ENCODE measurements at regions not wholly inside any gene's neighbourhood (a gene's known extent, or its start where the extent isn't known, plus 50 kb on each side); places are given as distances from the start of the nearest gene placed in this dataset.

DNA sequence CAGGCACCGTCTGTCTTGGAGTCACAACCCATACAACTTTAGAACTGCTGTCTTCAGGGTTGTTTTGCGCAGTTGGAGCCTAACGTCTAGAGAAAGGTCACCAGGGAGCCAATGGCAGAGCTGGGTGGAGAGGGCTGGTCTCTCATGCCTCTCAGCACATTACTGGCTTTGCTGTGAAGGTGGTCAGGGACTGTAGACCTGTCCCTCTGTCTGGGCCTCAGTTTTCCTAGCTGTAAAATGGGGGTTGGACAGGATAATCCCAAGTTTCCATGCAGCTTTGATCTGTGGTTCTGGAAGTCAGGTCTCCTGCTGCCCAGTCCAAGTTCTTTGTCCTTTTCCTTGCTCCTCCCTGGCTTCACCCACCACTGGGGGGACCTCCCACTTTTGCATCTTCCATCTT lies 52.2 kb upstream of the EPB41L1 start:
- no peak for DNase-seq (ENCODE audit: low read depth)
- H3K27me3 ChIP-seq (ENCODE audit: control insufficient read depth, insufficient read depth, low read length), result no peaks in the 10 kb centered on the region
- TF ChIP-seq, protein P1, sequence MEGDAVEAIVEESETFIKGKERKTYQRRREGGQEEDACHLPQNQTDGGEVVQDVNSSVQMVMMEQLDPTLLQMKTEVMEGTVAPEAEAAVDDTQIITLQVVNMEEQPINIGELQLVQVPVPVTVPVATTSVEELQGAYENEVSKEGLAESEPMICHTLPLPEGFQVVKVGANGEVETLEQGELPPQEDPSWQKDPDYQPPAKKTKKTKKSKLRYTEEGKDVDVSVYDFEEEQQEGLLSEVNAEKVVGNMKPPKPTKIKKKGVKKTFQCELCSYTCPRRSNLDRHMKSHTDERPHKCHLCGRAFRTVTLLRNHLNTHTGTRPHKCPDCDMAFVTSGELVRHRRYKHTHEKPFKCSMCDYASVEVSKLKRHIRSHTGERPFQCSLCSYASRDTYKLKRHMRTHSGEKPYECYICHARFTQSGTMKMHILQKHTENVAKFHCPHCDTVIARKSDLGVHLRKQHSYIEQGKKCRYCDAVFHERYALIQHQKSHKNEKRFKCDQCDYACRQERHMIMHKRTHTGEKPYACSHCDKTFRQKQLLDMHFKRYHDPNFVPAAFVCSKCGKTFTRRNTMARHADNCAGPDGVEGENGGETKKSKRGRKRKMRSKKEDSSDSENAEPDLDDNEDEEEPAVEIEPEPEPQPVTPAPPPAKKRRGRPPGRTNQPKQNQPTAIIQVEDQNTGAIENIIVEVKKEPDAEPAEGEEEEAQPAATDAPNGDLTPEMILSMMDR (IDR thresholded peaks at IDR 0.05; ENCODE audit: insufficient read depth, low read length, severe bottlenecking), result no peak
- H3K4me3 ChIP-seq (ENCODE audit: low read depth, low read length), result no peak overlapping the region
- FAIRE-seq, result no peak
- H3K36me3 ChIP-seq (ENCODE audit: control insufficient read depth, insufficient read depth, low read length), result no peaks in the 10 kb centered on the region

DNA sequence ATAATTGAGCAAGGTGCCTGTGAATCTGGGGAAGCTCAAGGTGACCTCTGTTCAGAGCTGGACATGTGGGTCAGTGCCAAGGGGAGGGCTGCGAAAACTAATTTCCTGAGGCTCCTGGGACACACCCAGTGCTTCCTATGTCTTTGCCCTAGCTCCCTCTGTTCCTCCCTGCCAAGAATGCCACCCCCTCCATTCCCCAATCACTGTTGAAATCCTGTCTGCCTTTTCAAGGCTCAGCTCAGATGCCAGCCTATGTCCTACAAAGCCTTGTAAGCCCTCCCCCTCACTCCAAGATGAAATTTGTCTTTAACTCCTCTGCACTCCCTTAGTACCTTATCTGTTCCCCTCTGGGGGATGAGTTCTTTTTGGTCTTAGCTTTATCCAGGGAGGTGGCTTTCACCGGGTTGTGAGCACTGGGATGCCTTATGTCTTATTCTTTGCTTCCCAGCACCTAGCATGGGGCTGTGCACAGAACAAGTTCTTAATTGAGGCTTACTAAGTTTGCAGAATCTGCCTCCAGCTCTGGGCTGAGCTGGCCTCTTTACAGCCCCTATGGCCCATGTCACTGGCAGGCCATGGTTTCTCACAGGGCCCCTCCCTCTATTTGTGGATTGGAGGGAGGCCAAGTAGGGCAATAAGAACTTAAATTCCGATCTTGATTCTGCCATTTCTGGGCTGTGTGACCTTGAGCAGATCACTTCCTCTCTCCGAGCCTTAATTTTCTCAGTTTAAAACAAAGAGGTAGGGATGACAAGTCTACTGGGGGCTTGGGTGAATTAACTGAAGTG lies 51.5 kb upstream of the EPB41L1 start:
- TF ChIP-seq, protein P1 (IDR thresholded peaks at IDR 0.05; ENCODE audit: insufficient read depth, low read length, severe bottlenecking), result no peak
- FAIRE-seq (no peak), DNase-seq (ENCODE audit: low read depth) (no peak)

DNA sequence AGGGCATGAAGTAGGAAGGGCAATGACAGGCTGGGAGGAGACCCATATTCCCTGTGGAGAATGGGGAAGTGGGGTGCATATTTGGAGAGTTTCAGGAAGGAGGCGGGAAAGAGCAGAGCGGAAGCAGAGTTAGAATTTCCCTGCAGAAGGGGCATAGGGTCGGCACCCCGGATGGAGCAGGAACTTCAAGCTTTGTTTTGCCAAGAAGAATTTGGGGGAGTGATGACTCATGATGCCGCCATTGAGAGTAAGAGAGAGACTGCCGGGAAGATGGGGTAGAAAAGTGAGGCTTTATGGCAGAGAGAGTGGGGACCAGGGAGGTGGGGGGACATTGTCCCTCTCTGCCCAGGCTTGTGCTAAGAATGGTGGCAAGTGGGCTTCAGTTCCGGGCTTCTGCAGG lies 50.3 kb upstream of the EPB41L1 start:
- Histone ChIP-seq H3K27me3 (ENCODE audit: control insufficient read depth, insufficient read depth, low read length) (no peaks in the 10 kb centered on the region), H3K36me3 (ENCODE audit: control insufficient read depth, insufficient read depth, low read length) (no peaks in the 10 kb centered on the region), H3K4me3 (ENCODE audit: low read depth, low read length) (no peak overlapping the region)
- FAIRE-seq (no peak), DNase-seq (ENCODE audit: low read depth) (no peak)
- TF ChIP-seq, protein P1 (IDR thresholded peaks at IDR 0.05; ENCODE audit: insufficient read depth, low read length, severe bottlenecking), result no peak

More for the DNA sequence above, 51.5 kb upstream of the EPB41L1 start:
- Histone ChIP-seq H3K4me3 (ENCODE audit: low read depth, low read length) (no peak overlapping the region), H3K27me3 (ENCODE audit: control insufficient read depth, insufficient read depth, low read length) (no peaks in the 10 kb centered on the region), H3K36me3 (ENCODE audit: control insufficient read depth, insufficient read depth, low read length) (no peaks in the 10 kb centered on the region)

Measured in bronchial epithelial cell (primary cell).